GM19043 (cell line): ENCODE measurements at regions not wholly inside any gene's neighbourhood (a gene's known extent, or its start where the extent isn't known, plus 50 kb on each side); places are given as distances from the start of the nearest gene placed in this dataset.

Source experiments
- ATAC-seq: cut with Tn5 transposase; IDR thresholded peaks from one replicate; pipeline ENCODE4 v1.9.1; 2021; ENCODE audit warnings: low read depth; ENCODE audit not compliant: unreplicated experiment

DNA sequence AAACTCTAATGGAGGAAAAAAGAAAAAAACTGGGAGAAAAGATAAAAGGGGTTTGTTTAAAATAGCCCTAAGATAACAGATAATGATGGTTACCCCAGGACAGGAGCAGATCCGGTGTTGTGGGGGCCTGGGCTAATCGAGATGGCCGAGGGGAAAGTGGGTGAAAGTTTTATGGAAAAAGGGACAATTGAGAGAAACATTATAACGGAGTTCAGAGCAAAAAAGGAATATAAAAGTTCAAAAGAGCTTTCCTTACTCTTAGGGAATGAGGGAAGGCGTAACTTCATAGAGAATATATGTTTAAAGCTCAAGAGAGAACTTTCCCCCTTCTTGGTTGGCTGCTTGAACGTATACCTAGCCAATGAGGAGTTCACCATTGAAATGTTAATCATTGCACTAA lies 131.4 kb downstream of the BAMBI start:
- no peak for ATAC-seq

DNA sequence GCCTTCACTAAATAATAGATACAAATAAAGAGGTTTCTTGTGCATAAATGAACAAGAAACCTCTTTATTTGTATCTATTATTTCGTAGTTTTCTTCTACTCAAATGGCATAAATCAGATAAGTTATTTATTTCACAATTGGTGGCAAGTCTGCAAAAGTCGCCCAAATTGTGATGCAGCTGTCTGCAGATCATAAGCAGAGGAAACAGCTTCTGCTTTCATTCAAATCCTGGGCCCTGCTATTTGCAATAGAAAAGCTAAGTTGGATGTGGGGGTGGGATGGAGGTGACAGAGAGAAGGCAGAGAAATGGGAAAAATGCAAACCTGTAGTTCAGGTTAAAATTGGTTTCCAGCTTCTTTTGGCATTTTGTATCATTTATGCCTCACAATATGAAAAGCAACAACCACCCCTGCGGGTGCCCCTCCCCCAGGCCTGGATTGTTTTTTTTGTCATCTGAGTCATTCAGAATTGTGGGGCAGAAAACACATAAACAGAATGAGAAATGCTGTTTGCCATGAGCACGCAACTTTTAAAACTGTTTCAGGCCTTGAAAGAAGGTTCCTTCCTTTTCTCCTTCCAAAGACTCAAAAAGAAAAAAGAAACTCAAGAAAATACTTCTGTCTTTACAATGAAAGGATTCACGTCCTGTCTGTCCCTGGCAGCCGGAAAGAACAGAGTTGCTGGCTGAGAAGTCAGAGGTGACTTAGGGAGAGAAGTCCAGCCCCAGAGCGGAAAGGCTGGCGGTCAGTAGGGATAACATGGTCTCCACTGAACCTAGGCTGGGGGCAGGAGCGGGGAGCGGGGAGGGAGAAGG lies 132.9 kb downstream of the BAMBI start:
- no peak for ATAC-seq

- ATAC-seq, result no peak
Measured at GRCh38 chr10:28811639-28812349, 134.5 kb downstream of the BAMBI start.

DNA sequence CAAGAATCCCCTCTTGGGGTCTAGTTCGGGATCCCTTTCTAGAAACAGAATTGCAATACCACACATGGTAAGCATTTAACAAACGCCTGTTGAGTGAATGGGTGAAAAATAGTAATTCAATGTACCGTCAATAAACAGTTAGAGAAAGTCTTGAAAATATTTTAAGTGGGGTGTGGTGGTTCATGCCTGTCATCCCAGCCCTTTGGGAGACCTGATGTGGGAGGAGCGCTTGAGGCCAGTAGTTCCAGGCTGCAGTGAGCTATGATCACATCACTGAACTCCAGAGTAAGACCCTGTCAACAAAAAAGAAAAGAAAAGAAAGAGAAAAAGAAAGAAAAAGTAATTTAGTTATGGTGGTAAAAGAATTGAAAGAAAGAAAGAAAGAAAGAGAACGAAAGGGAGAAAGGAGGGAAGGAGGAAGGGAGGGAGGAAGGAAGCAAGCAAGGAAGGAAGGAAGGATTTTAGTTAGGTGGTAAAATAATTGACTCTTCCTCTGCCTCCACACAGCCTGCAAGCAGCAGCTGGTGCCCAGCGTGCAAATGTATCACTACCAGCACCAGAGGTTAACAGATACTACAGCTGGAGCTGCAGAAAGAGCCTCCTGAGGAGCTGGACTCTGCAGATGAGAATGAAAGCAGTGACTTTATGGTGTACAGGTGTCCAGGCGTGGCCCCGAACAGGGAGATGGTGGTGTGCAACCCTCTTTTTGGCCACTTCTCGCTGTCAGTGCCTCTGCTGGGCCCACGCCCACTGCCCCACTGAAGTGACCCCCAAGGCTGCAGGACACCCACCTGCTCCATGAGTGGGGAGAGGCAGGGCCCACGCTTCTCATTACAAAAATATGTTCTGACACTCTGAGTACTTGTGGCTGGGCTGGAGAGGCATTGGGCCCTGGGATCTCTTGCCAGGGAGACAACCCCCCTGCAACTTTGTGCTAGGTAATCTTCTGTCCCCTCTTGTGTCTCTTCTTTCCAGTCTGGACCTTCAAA lies 135.4 kb downstream of the BAMBI start:
- no peak for ATAC-seq

GRCh38 chr10:28815681-28816080 lies 138.4 kb downstream of the BAMBI start:
- ATAC-seq, result no peak

DNA sequence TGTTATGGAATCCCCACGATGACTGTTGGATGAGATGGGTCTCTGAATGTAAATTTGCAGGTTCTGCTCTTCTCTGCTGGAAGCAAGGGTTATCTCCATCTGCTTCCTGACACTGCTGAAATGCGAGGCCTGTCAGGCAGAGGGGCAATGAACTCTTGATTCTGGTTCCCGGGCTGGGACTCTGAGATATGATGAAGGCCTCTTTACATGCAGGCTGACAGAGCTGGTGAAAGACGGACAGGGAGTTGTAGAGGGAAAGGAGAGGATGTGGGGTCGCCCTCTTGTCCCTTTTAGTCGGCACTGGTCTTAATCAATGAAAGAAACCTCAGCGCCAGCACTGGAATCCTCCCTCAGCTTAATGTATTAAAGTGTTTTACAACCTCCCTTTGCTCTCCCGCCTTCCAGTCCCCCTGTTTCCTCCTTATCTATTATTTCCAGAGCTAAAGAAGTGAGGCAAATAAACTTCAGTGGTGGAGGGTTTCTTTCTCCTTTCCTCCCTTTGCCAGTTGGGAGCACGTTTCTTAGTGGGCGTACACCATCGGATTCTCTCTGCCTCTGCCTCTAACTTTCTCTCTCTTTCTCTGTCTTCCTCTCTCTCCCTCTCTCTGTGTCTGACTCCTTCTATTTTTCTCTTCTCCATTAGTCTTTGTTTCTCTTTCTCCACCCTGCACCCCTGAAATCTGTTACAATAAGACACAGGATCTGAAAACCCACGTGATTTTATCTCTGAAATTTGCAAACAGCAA lies 145.6 kb downstream of the BAMBI start:
- no peak for ATAC-seq

- ATAC-seq, result no peak
Measured at GRCh38 chr10:28823501-28824075, 146.3 kb downstream of the BAMBI start.

- ATAC-seq, result no peak
Measured at GRCh38 chr10:28833313-28833712, 156.0 kb downstream of the BAMBI start.

- no peak for ATAC-seq
Measured at GRCh38 chr10:28836435-28836743, 159.1 kb downstream of the BAMBI start.

GRCh38 chr10:28837613-28838390 lies 160.5 kb downstream of the BAMBI start:
- ATAC-seq, result no peak

- no peak for ATAC-seq
Measured at GRCh38 chr10:28838908-28839307, 161.6 kb downstream of the BAMBI start.

DNA sequence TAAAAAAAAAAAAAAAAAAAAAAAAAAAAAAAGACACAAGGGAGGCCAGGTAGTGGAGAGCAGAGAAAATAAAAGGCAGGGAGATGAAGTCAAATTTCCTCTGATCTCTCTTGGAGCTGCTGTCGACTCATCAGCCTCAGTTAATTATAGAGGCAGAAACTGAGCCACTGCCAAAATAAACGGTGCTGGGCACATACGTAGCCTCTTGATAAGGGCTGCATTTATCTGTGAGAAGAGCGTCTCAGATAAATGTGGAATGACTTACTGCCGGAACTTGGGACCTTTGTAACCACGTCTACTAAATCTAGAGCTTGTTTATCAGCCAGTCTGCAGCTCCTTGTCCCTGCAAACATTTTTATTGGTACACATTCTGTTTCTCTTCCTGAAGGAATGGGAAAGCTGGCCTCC lies 162.3 kb downstream of the BAMBI start:
- ATAC-seq, result no peak

GRCh38 chr10:28840202-28840601 lies 162.9 kb downstream of the BAMBI start:
- ATAC-seq, result no peak

DNA sequence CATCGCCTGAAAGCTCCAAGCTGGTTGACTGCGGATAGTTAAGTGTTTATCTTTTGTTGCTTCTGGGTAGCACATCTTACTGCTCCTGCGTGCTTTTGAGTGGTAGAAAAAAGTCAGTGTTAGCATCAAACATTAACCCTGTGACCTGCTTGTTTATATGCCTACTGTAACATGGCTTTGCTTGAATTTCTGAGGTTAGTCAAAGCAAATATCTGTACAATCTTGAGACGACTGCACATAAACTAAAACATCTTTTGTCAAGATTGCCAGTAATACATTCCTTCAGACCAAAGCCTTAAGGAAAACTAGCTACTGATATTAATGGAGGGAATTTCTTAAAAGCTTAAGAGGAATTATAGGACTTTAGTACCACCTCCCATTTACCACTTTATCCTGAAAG lies 163.7 kb downstream of the BAMBI start:
- ATAC-seq, result no peak

DNA sequence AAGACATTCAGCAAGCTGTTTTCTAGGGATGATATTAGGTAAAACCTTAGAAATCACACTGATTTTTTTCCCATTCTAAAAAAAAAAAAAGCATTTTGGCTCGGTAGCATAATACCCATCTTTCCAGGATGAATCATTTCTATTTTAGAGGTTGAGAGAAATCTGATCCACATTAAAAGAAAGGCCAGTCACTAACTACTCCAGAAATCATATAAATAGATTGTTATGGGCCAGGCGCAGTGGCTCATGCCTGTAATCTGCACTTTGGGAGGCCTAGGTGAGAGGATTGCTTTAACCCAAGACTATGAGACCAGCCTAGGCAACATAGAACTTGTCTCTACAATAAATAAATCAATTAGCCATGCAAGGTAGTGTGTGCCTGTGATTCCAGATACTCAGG lies 164.3 kb downstream of the BAMBI start:
- no peak for ATAC-seq

GRCh38 chr10:28842321-28842720 lies 165.0 kb downstream of the BAMBI start:
- ATAC-seq, result no peak

GRCh38 chr10:28845009-28845682 lies 167.8 kb downstream of the BAMBI start:
- no peak for ATAC-seq

- no peak for ATAC-seq
Measured at GRCh38 chr10:28849309-28849708, 172.0 kb downstream of the BAMBI start.

DNA sequence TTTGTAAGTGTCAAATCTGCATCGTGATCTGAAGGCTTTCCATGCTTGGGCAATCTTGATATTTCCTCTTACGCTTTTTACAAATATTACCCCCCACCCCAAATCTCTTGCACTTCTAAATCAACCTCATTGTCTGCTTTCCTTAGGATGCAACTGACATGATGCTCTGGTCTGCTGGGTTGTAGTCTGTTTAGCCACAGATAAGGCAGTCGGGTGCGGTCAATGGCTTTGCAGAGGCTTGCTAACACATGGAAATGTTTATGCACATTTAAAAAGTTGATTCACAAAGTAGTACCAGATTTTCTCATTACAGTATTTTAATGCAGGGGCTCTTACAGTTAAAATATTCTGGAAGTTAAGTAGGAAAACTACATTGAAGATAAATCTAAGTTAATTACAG lies 172.5 kb downstream of the BAMBI start:
- no peak for ATAC-seq
